PC-9 (cell line): ENCODE measurements at regions not wholly inside any gene's neighbourhood (a gene's known extent, or its start where the extent isn't known, plus 50 kb on each side); places are given as distances from the start of the nearest gene placed in this dataset.

Source experiments
- BruUV-seq: library from RNA; stranded (reverse); fragments of 400-500 nt; replicated peaks from 2 replicates; lab custom pipeline; 2021; lab: Mats Ljungman, UMichigan
- CTCF ChIA-PET: fragments of 300-600 bp; sonication (Branson Sonifier 250); formaldehyde crosslinking; loops from one replicate; lab custom pipeline; 2022; ENCODE audit warnings: antibody characterized with exemption; lab: Charles Lee
- POLR2A ChIA-PET: fragments of 300-600 bp; sonication (Branson Sonifier 250); formaldehyde crosslinking; loops from one replicate; lab custom pipeline; 2022; ENCODE audit warnings: antibody characterized with exemption; ENCODE audit not compliant: unreplicated experiment; lab: Charles Lee
- DNase-seq, 2 experiments: peaks; one replicate each; pipeline versions ENCODE4 v3.0.0 to v3.0.0-alpha.2; 2015 to 2022; ENCODE audit warnings: mixed read lengths in 1 of 2
- H2AFZ ChIP-seq: fragments of 200-600 bp; sonication (generic); 2 replicates; pipeline ENCODE4 v1.8.1; 2017; ENCODE audit warnings: antibody characterized with exemption
- H3F3A ChIP-seq: fragments of 200-600 bp; sonication (generic); 2 replicates; pipeline ENCODE4 v1.8.1; 2017; ENCODE audit warnings: antibody characterized with exemption, mild to moderate bottlenecking, low read depth; ENCODE audit not compliant: insufficient read depth
- H3K27ac ChIP-seq: fragments of 200-600 bp; sonication (generic); 2 replicates; pipeline ENCODE4 v1.6.1; 2016; ENCODE audit warnings: mixed run types
- H3K27me3 ChIP-seq: fragments of 200-600 bp; sonication (generic); 2 replicates; pipeline ENCODE4 v1.6.1; 2016; ENCODE audit warnings: low read depth, mixed run types; ENCODE audit not compliant: insufficient read depth
- H3K36me3 ChIP-seq: fragments of 200-600 bp; sonication (generic); 2 replicates; pipeline ENCODE4 v1.6.1; 2016; ENCODE audit warnings: low read depth, mixed run types
- H3K4me1 ChIP-seq: fragments of 200-600 bp; sonication (generic); replicated peaks from 2 replicates; pipeline ENCODE4 v1.6.1; 2016; ENCODE audit warnings: mixed run types; ENCODE audit not compliant: insufficient read depth
- H3K4me2 ChIP-seq: fragments of 200-600 bp; sonication (generic); 2 replicates; pipeline ENCODE4 v1.6.1; 2017; ENCODE audit warnings: mixed run types
- H3K4me3 ChIP-seq: fragments of 200-600 bp; sonication (generic); 2 replicates; pipeline ENCODE4 v1.6.1; 2016; ENCODE audit warnings: mixed run types
- H3K79me2 ChIP-seq: fragments of 200-600 bp; sonication (generic); 2 replicates; pipeline ENCODE4 v1.6.1; 2017; ENCODE audit warnings: low read depth, mixed run types
- H3K9me2 ChIP-seq: fragments of 200-600 bp; sonication (generic); 2 replicates; pipeline ENCODE4 v1.8.1; 2017; ENCODE audit warnings: mild to moderate bottlenecking; ENCODE audit not compliant: insufficient read depth
- H3K9me3 ChIP-seq: fragments of 200-600 bp; sonication (generic); 2 replicates; pipeline ENCODE4 v1.8.1; 2016; ENCODE audit warnings: low read depth; ENCODE audit not compliant: insufficient read depth
- H4K20me1 ChIP-seq: fragments of 200-600 bp; sonication (generic); 2 replicates; pipeline ENCODE4 v1.8.1; 2017; ENCODE audit not compliant: insufficient read depth
- EZH2 ChIP-seq: fragments of 200-600 bp; sonication (generic); IDR thresholded peaks from 2 replicates; pipeline ENCODE4 v1.8.0; 2017; ENCODE audit warnings: antibody characterized with exemption, low read depth
- intact Hi-C: fragments of 100-400 bp; cut with micrococcal nuclease; formaldehyde crosslinking; loops from one replicate; pipeline ENCODE4 v1.10.0; 2022; ENCODE audit not compliant: unreplicated experiment
- TF ChIP-seq, protein P1 (sequence below): fragments of 200-600 bp; sonication (generic); conservative IDR thresholded peaks from 2 replicates; pipeline ENCODE4 v1.6.1; 2017; ENCODE audit warnings: mixed run types, antibody characterized with exemption, mild to moderate bottlenecking, moderate library complexity

DNA sequence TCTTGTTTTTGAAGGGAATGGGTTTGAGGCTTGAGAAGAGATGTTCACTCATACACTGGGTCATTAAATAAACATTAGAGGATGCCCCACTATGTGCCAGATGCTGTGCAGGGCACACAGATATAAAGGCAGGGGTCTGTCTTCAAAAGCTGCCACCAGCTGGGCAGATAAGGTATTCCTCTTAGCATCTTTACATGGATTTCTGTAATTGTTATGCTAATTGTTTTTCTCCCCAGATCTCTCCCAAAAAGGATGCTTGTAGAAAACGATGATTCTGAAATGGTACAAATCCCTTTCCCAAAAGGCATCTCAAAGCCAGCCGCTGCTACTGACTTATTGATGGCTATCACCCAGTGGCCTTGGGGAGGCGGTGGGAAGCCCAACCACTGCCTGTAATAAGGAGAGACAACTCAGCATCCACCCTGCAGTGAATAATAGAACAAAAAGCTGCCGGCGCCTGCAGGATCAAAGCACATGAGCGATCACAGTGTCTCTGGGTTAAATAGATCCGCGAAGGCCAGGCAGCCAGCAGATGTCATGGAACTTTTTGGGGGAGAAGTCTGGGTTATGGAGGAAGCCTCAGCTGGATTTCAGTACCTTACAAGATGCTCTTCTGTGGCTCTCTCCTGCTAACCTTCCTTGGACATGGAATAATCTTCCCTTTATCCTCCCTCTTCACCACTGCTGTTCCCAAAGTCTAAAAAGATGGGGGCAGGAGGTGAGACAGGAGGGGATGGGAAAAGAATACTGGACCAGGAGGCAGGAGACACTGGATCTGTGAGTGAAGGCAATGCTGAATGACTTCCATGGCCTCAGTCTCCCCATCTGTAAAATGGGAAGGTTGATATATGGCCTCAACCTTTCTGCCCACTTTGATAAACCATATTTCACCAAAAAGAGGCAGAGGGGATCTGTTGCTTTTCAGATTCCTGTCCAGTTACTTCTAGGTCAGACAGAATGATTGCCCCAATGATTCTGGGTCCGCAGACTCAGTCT, 54.8 kb upstream of the CD34 start:
- Histone ChIP-seq H3K4me2 (no peak overlapping the region), H4K20me1 (no peaks in the 10 kb centered on the region), H3K4me1 (peaks cover 4% of the 10 kb centered on the region), H3K27me3 (0 out of 2 replicates have a peak, but pooled peaks cover 16% of the 10 kb centered on the region), H3K27ac (no peak overlapping the region), H2AFZ (no peak overlapping the region), H3K79me2 (no peaks in the 10 kb centered on the region), H3F3A (no peaks in the 10 kb centered on the region), H3K9me2 (no peaks in the 10 kb centered on the region), H3K4me3 (no peak overlapping the region), H3K9me3 (no peaks in the 10 kb centered on the region), H3K36me3 (no peaks in the 10 kb centered on the region)
- intact Hi-C loops, result no loop called here
- TF ChIP-seq EZH2, result no peak
- TF ChIP-seq, protein P1, sequence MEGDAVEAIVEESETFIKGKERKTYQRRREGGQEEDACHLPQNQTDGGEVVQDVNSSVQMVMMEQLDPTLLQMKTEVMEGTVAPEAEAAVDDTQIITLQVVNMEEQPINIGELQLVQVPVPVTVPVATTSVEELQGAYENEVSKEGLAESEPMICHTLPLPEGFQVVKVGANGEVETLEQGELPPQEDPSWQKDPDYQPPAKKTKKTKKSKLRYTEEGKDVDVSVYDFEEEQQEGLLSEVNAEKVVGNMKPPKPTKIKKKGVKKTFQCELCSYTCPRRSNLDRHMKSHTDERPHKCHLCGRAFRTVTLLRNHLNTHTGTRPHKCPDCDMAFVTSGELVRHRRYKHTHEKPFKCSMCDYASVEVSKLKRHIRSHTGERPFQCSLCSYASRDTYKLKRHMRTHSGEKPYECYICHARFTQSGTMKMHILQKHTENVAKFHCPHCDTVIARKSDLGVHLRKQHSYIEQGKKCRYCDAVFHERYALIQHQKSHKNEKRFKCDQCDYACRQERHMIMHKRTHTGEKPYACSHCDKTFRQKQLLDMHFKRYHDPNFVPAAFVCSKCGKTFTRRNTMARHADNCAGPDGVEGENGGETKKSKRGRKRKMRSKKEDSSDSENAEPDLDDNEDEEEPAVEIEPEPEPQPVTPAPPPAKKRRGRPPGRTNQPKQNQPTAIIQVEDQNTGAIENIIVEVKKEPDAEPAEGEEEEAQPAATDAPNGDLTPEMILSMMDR, result no peak
- ChIA-PET CTCF (interaction anchor here (0.5 kb wide), 1 partner anchor 65 kb away, joined by 4 read pairs; no protein-coding TSS in a partner anchor), POLR2A (no interaction called here)
- no TSS peak for BruUV-seq
- DNase-seq, result no peak

- Histone ChIP-seq H3K27me3 (0 out of 2 replicates have a peak, but pooled peaks cover 7% of the 10 kb centered on the region), H3K4me3 (no peak overlapping the region; the same call in 1 of the 2 replicates)
- POLR2A ChIA-PET, result no interaction called here
Measured at GRCh38 chr1:207964195-207964966, 53.5 kb upstream of the CD34 start.

More at GRCh38 chr1:207964195-207964966, 53.5 kb upstream of the CD34 start:
- Histone ChIP-seq H3K27ac (no peak overlapping the region), H3K36me3 (no peaks in the 10 kb centered on the region), H3K79me2 (no peaks in the 10 kb centered on the region), H3K4me2 (peak overlapping the region; percentile 82), H3F3A (no peaks in the 10 kb centered on the region), H4K20me1 (no peaks in the 10 kb centered on the region), H3K9me3 (no peaks in the 10 kb centered on the region), H3K4me1 (peaks cover 4% of the 10 kb centered on the region), H2AFZ (no peak overlapping the region; the same call in 1 of the 2 replicates), H3K9me2 (no peaks in the 10 kb centered on the region)
- BruUV-seq, result no TSS peak
- TF ChIP-seq EZH2, result no peak
- TF ChIP-seq, protein P1, result no peak
- intact Hi-C loops, result loop anchor here (1.0 kb wide), 1 partner anchor 281 kb away; no protein-coding TSS in a partner anchor
- CTCF ChIA-PET, result interaction anchor here (0.6 to 1.8 kb wide), 4 partner anchors 67 to 1329 kb away, joined by 3 to 18 read pairs (median 4); partner anchors contain the start of gene DYRK3
- peak in 1 of 2 experiments; percentile 2 for DNase-seq
